ENCODE measurements at regions not wholly inside any gene's neighbourhood (a gene's known extent, or its start where the extent isn't known, plus 50 kb on each side); places are given as distances from the start of the nearest gene placed in this dataset.

DNA sequence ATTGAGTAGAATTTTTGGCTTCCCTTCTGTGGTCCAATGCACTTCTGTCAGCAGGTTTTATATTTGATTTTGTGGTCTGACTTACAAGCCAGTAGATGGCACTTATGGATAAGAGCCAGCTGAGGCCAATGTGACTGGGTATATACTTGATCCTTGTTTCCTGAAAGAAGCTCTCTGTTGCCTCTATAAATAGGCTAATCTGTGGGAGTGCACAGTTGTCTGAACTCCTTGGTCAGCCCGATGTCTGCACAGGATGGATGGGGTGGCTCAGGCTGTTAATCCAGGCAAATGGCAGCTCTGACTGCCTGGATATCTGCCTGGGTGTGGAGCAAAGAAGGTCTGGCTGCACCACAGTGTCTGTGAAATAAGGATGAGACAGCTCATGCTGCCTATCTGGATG, 1183.7 kb upstream of the PRMT6 start:
- TF ChIP-seq JUND (IDR thresholded peaks at IDR 0.05) (no peak), FOXA1 (IDR thresholded peaks at IDR 0.05) (no peak), HNF4A (conservative IDR thresholded peaks at IDR 0.05) (no peak)
- TF ChIP-seq, protein P1, sequence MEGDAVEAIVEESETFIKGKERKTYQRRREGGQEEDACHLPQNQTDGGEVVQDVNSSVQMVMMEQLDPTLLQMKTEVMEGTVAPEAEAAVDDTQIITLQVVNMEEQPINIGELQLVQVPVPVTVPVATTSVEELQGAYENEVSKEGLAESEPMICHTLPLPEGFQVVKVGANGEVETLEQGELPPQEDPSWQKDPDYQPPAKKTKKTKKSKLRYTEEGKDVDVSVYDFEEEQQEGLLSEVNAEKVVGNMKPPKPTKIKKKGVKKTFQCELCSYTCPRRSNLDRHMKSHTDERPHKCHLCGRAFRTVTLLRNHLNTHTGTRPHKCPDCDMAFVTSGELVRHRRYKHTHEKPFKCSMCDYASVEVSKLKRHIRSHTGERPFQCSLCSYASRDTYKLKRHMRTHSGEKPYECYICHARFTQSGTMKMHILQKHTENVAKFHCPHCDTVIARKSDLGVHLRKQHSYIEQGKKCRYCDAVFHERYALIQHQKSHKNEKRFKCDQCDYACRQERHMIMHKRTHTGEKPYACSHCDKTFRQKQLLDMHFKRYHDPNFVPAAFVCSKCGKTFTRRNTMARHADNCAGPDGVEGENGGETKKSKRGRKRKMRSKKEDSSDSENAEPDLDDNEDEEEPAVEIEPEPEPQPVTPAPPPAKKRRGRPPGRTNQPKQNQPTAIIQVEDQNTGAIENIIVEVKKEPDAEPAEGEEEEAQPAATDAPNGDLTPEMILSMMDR (IDR thresholded peaks at IDR 0.05; ENCODE audit: low read depth, low read length, missing input control) = no peak

Measured in liver (tissue), 3 donors.